SK-N-SH (cell line): ENCODE measurements at regions not wholly inside any gene's neighbourhood (a gene's known extent, or its start where the extent isn't known, plus 50 kb on each side); places are given as distances from the start of the nearest gene placed in this dataset.

Experiments
- EZH2phosphoT487 ChIP-seq: fragments of 200-600 bp; sonication (generic); IDR thresholded peaks from 2 replicates; pipeline ENCODE4 v1.6.1; 2017; ENCODE audit warnings: low read depth, mixed run types, mild to moderate bottlenecking, antibody characterized with exemption, moderate library complexity, borderline replicate concordance
- NRF1 ChIP-seq: IDR thresholded peaks from 2 replicates; pipeline ENCODE4 v1.6.1; 2012; ENCODE audit warnings: low read depth, mild to moderate bottlenecking, low read length
- SIN3A ChIP-seq: IDR thresholded peaks from 2 replicates; pipeline ENCODE4 v1.6.1; 2012; ENCODE audit warnings: low read depth, mild to moderate bottlenecking, low read length, moderate library complexity, borderline replicate concordance
- TF ChIP-seq, protein P1 (sequence below): IDR thresholded peaks from 2 replicates; pipeline ENCODE4 v1.4.0; 2012; ENCODE audit warnings: low read depth, borderline replicate concordance
- TF ChIP-seq, protein P2 (sequence below): fragments of 200-600 bp; sonication (generic); IDR thresholded peaks from 2 replicates; pipeline ENCODE4 v1.6.1; 2017; ENCODE audit warnings: antibody characterized with exemption, mild to moderate bottlenecking, moderate library complexity

DNA sequence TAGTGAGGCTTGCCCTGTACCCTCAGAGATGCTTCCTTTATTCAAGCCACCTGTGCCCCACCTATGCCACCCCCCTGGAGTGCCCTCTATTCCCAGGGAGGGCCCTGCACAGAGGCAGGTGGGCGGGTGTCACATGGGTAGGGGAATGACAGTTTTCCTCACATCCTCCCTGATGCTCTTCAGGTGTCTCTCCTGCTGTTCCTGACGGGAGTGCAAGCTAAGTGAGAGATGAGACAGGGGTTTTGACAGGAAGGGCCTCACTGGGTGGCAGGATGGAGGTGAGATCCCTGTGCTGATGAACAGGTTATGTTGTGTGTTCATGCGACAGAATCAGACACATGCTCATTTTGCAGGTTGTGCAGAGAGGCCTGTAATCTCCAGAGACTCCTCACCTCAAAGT, 164.1 kb upstream of the CHD6 start:
- TF ChIP-seq, protein P1, sequence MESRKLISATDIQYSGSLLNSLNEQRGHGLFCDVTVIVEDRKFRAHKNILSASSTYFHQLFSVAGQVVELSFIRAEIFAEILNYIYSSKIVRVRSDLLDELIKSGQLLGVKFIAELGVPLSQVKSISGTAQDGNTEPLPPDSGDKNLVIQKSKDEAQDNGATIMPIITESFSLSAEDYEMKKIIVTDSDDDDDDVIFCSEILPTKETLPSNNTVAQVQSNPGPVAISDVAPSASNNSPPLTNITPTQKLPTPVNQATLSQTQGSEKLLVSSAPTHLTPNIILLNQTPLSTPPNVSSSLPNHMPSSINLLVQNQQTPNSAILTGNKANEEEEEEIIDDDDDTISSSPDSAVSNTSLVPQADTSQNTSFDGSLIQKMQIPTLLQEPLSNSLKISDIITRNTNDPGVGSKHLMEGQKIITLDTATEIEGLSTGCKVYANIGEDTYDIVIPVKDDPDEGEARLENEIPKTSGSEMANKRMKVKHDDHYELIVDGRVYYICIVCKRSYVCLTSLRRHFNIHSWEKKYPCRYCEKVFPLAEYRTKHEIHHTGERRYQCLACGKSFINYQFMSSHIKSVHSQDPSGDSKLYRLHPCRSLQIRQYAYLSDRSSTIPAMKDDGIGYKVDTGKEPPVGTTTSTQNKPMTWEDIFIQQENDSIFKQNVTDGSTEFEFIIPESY, result no peak
- TF ChIP-seq, protein P2, sequence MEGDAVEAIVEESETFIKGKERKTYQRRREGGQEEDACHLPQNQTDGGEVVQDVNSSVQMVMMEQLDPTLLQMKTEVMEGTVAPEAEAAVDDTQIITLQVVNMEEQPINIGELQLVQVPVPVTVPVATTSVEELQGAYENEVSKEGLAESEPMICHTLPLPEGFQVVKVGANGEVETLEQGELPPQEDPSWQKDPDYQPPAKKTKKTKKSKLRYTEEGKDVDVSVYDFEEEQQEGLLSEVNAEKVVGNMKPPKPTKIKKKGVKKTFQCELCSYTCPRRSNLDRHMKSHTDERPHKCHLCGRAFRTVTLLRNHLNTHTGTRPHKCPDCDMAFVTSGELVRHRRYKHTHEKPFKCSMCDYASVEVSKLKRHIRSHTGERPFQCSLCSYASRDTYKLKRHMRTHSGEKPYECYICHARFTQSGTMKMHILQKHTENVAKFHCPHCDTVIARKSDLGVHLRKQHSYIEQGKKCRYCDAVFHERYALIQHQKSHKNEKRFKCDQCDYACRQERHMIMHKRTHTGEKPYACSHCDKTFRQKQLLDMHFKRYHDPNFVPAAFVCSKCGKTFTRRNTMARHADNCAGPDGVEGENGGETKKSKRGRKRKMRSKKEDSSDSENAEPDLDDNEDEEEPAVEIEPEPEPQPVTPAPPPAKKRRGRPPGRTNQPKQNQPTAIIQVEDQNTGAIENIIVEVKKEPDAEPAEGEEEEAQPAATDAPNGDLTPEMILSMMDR, result no peak
- no peak for TF ChIP-seq EZH2phosphoT487
- no peak for TF ChIP-seq SIN3A
- TF ChIP-seq NRF1, result no peak
